Endothelial cell of umbilical vein (primary cell): ENCODE measurements at regions not wholly inside any gene's neighbourhood (a gene's known extent, or its start where the extent isn't known, plus 50 kb on each side); places are given as distances from the start of the nearest gene placed in this dataset.

Experiments used
- BruUV-seq: library from RNA; stranded (reverse); fragments of 400-500 nt; replicated peaks from 2 replicates; lab custom pipeline; 2021; lab: Mats Ljungman, UMichigan
- CTCF ChIA-PET: fragments of 300-600, 350-600 bp; sonication (Branson Sonifier 250); formaldehyde crosslinking; loops from one replicate; lab custom pipeline; 2021; ENCODE audit warnings: antibody characterized with exemption, inconsistent platforms; lab: Charles Lee
- POLR2A ChIA-PET: fragments of 300-600, 350-600 bp; sonication (Branson Sonifier 250); formaldehyde crosslinking; loops from one replicate; lab custom pipeline; 2021; ENCODE audit warnings: antibody characterized with exemption, inconsistent platforms; lab: Charles Lee
- DNase-seq: peaks from one replicate; pipeline ENCODE4 v3.0.0-alpha.2; 2011; ENCODE audit warnings: low read depth, low spot score
- FAIRE-seq: peaks from 2 replicates; lab custom pipeline; 2011; peaks lifted over from hg19 to GRCh38; lab: Jason Lieb, UNC
- H2AFZ ChIP-seq: 2 replicates; pipeline ENCODE4 v1.6.0; 2012; ENCODE audit warnings: low read depth, low read length, control low read depth, inconsistent platforms
- H3K27ac ChIP-seq: 2 replicates; pipeline ENCODE4 v1.5.1; 2011; ENCODE audit warnings: low read depth, mild to moderate bottlenecking, control low read depth, low read length, moderate library complexity; ENCODE audit not compliant: insufficient read depth
- H3K27me3 ChIP-seq, 2 experiments: 2 replicates each; pipeline versions ENCODE4 v1.6.0 to v1.6.1; 2011; ENCODE audit warnings: low read length in 2 of 2, mixed read lengths in 1 of 2; ENCODE audit not compliant: control insufficient read depth in 2 of 2, insufficient read depth in 2 of 2
- H3K36me3 ChIP-seq, 2 experiments: 2 replicates in 1 of 2; 3 replicates in 1 of 2; pipeline ENCODE4 v1.5.1; 2011; ENCODE audit warnings: low read length in 2 of 2, mild to moderate bottlenecking in 1 of 2, moderate library complexity in 1 of 2; ENCODE audit not compliant: control insufficient read depth in 2 of 2, insufficient read depth in 2 of 2; ENCODE audit errors: extremely low read depth in 1 of 2
- H3K4me1 ChIP-seq: 3 replicates; pipeline ENCODE4 v1.5.1; 2011; ENCODE audit warnings: mild to moderate bottlenecking, low read length; ENCODE audit not compliant: control insufficient read depth, insufficient read depth; ENCODE audit errors: extremely low read depth
- H3K4me2 ChIP-seq: 2 replicates; pipeline ENCODE4 v1.6.1; 2011; ENCODE audit warnings: low read length, control low read depth, mixed read lengths; ENCODE audit not compliant: insufficient read depth
- H3K4me3 ChIP-seq, 3 experiments: fragments of 200-600 bp in 1 of 3; sonication (generic), shearing (Covaris generic) in 1 of 3; replicated peaks in 1 of 3; 2 replicates each; pipeline ENCODE4 v1.5.1; 2011 to 2016; ENCODE audit warnings: control low read depth in 3 of 3, low read length in 3 of 3, mild to moderate bottlenecking in 2 of 3, inconsistent platforms in 1 of 3, low read depth in 1 of 3, moderate library complexity in 1 of 3; ENCODE audit not compliant: insufficient read depth in 1 of 3
- H3K79me2 ChIP-seq: 2 replicates; pipeline ENCODE4 v1.6.0; 2012; ENCODE audit warnings: low read length, inconsistent platforms; ENCODE audit not compliant: control insufficient read depth, insufficient read depth
- H3K9ac ChIP-seq: replicated peaks from 2 replicates; pipeline ENCODE3; 2011; ENCODE audit warnings: low read length, control low read depth; ENCODE audit not compliant: insufficient read depth; ENCODE audit errors: extremely low read depth
- H3K9me1 ChIP-seq: replicated peaks from 3 replicates; pipeline ENCODE4 v1.6.0; 2011; ENCODE audit warnings: mild to moderate bottlenecking, low read length; ENCODE audit not compliant: control insufficient read depth, insufficient read depth; ENCODE audit errors: extremely low read depth
- H3K9me3 ChIP-seq: replicated peaks from 2 replicates; pipeline ENCODE4 v1.5.1; 2012; ENCODE audit warnings: low read length, inconsistent platforms; ENCODE audit not compliant: control insufficient read depth, insufficient read depth
- H4K20me1 ChIP-seq: replicated peaks from 2 replicates; pipeline ENCODE3; 2011; ENCODE audit warnings: mild to moderate bottlenecking, low read length; ENCODE audit not compliant: control insufficient read depth, insufficient read depth; ENCODE audit errors: extremely low read depth
- EZH2 ChIP-seq: IDR thresholded peaks from 2 replicates; pipeline ENCODE4 v1.6.1; 2012; ENCODE audit warnings: borderline replicate concordance, low read depth, mild to moderate bottlenecking, moderate library complexity, low read length, inconsistent platforms; ENCODE audit not compliant: severe bottlenecking
- FOS ChIP-seq: IDR thresholded peaks from 2 replicates; pipeline ENCODE4 v1.6.1; 2011; ENCODE audit warnings: mild to moderate bottlenecking, low read length, moderate library complexity, borderline replicate concordance; ENCODE audit not compliant: insufficient read depth
- GATA2 ChIP-seq: IDR thresholded peaks from 2 replicates; pipeline ENCODE4 v1.7.0; 2011; ENCODE audit warnings: low read depth, mild to moderate bottlenecking, moderate library complexity, mixed read lengths, low read length; ENCODE audit not compliant: insufficient read length, insufficient read depth
- MYC ChIP-seq: IDR thresholded peaks from one replicate; pipeline ENCODE4 v1.6.1; 2011; ENCODE audit warnings: mild to moderate bottlenecking, low read depth, low read length
- POLR2A ChIP-seq: IDR thresholded peaks from 2 replicates; pipeline ENCODE4 v1.6.1; 2012; ENCODE audit warnings: low read depth, mild to moderate bottlenecking, control low read depth, low read length
- POLR2AphosphoS5 ChIP-seq: IDR thresholded peaks from 2 replicates; pipeline ENCODE4 v1.6.1; 2012; ENCODE audit warnings: low read depth, mild to moderate bottlenecking, control low read depth, low read length, moderate library complexity; ENCODE audit not compliant: insufficient read depth
- dilution Hi-C: fragments of 300-500 bp; cut with MboI; formaldehyde crosslinking; loops from one replicate; pipeline ENCODE4 v1.15.0; 2019; ENCODE audit warnings: low sequenced_read_pairs; ENCODE audit not compliant: extremely low pct_ligation_motif_present
- intact Hi-C: fragments of 100-400 bp; cut with micrococcal nuclease; formaldehyde crosslinking; loops from one replicate; pipeline ENCODE4 v1.10.0; 2022
- TF ChIP-seq, protein P1 (sequence below), 2 donors: IDR thresholded peaks; 1 replicate in 1 of 2; 2 replicates in 1 of 2; pipeline ENCODE4 v1.5.1; 2011; ENCODE audit warnings: low read length in 2 of 2, mild to moderate bottlenecking in 2 of 2, moderate library complexity in 2 of 2, control low read depth in 1 of 2, inconsistent platforms in 1 of 2, low read depth in 1 of 2; ENCODE audit not compliant: insufficient read depth in 1 of 2; ENCODE audit errors: extremely low read depth in 1 of 2
- TF ChIP-seq, protein P2 (sequence below): IDR thresholded peaks from 2 replicates; pipeline ENCODE4 v1.6.1; 2011; ENCODE audit not compliant: insufficient read depth, insufficient read length

DNA sequence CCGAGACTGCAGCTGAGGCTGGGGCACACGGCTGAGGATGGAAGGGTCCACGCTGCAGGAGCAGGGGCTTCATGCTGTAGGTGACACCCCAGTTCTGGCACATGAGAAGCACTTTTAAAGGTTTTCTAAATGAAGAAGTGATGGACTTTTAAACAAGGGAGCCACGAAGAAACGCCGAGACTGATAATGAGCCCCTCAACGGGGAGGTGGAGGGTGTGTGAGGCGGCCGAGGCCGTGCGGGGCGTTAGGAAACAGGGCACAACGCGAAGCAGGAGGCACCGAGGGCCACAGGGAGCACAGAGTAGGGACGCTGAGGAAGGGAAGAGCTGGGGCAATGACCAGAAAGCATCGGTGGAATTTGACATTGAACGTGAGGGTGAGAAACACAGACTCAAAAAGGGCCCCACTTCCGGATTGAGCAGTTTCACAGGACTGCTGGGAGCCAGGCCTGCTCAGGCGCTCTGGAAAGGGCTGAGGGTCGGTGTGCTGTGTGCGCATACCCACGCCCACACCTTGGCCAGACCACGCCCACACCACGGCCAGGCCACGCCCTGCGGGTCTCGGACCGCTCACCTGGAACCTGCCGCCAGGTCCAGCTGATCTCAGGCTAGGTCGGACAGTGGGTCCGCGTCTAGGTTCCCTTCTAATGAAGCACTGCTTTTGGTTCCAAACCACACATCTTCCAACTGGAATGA is 115.7 kb downstream of the GYPC start:
- no peak overlapping the region for H2AFZ ChIP-seq
- H3K4me2 ChIP-seq, result no peak overlapping the region
- ChIA-PET CTCF (no interaction called here), POLR2A (no interaction called here)
- H3K36me3 ChIP-seq, result no peaks in the 10 kb centered on the region
- no peak overlapping the region for H3K4me3 ChIP-seq
- TF ChIP-seq FOS, result no peak
- TF ChIP-seq EZH2, result no peak
- TF ChIP-seq, protein P1, sequence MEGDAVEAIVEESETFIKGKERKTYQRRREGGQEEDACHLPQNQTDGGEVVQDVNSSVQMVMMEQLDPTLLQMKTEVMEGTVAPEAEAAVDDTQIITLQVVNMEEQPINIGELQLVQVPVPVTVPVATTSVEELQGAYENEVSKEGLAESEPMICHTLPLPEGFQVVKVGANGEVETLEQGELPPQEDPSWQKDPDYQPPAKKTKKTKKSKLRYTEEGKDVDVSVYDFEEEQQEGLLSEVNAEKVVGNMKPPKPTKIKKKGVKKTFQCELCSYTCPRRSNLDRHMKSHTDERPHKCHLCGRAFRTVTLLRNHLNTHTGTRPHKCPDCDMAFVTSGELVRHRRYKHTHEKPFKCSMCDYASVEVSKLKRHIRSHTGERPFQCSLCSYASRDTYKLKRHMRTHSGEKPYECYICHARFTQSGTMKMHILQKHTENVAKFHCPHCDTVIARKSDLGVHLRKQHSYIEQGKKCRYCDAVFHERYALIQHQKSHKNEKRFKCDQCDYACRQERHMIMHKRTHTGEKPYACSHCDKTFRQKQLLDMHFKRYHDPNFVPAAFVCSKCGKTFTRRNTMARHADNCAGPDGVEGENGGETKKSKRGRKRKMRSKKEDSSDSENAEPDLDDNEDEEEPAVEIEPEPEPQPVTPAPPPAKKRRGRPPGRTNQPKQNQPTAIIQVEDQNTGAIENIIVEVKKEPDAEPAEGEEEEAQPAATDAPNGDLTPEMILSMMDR (IDR thresholded peaks at IDR 0.05; ENCODE audit: extremely low read depth in 1 of 2, insufficient read depth in 1 of 2, low read depth in 1 of 2, low read length in 2 of 2), result no peak
- no peak for TF ChIP-seq POLR2A
- TF ChIP-seq GATA2, result no peak
- TF ChIP-seq, protein P2, sequence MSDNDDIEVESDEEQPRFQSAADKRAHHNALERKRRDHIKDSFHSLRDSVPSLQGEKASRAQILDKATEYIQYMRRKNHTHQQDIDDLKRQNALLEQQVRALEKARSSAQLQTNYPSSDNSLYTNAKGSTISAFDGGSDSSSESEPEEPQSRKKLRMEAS, result no peak
- TF ChIP-seq POLR2AphosphoS5, result no peak
- no peak for TF ChIP-seq MYC
- FAIRE-seq (no peak), DNase-seq (no peak)
- no peak overlapping the region for H3K27ac ChIP-seq
- no peaks in the 10 kb centered on the region for H3K4me1 ChIP-seq
- H3K79me2 ChIP-seq, result no peaks in the 10 kb centered on the region
- H3K9ac ChIP-seq, result no peak overlapping the region
- intact Hi-C loops (no loop called here), dilution Hi-C loops (no loop called here)
- H3K9me3 ChIP-seq, result no peaks in the 10 kb centered on the region
- H3K9me1 ChIP-seq, result no peaks in the 10 kb centered on the region
- H3K27me3 ChIP-seq, result peaks cover 0 to 3% of the 10 kb centered on the region in 2 experiments
- no TSS peak for BruUV-seq
- H4K20me1 ChIP-seq, result no peaks in the 10 kb centered on the region
